Astrocyte (in vitro differentiated cells and primary cell): ENCODE measurements at regions not wholly inside any gene's neighbourhood (a gene's known extent, or its start where the extent isn't known, plus 50 kb on each side); places are given as distances from the start of the nearest gene placed in this dataset.

ENCODE experiments used
- DNase-seq: peaks from one replicate; pipeline ENCODE4 v3.0.0-alpha.2; 2010; ENCODE audit warnings: low read depth
- FAIRE-seq: peaks from 2 replicates; lab custom pipeline; 2011; peaks lifted over from hg19 to GRCh38; lab: Jason Lieb, UNC
- H2AFZ ChIP-seq: 2 replicates; pipeline ENCODE4 v1.6.0; 2012; ENCODE audit warnings: low read depth, low read length, inconsistent platforms
- H3K27ac ChIP-seq: 2 replicates; pipeline ENCODE4 v1.5.1; 2011; ENCODE audit warnings: low read depth, low read length, inconsistent platforms
- H3K27me3 ChIP-seq: 2 replicates; pipeline ENCODE4 v1.6.0; 2011; ENCODE audit warnings: low read length, inconsistent platforms; ENCODE audit not compliant: insufficient read depth
- H3K36me3 ChIP-seq: 2 replicates; pipeline ENCODE4 v1.5.1; 2011; ENCODE audit warnings: low read length, inconsistent platforms; ENCODE audit not compliant: insufficient read depth
- H3K4me1 ChIP-seq: 2 replicates; pipeline ENCODE4 v1.5.1; 2011; ENCODE audit warnings: low read length, inconsistent platforms; ENCODE audit not compliant: insufficient read depth
- H3K4me2 ChIP-seq: 2 replicates; pipeline ENCODE4 v1.6.0; 2012; ENCODE audit warnings: low read length, inconsistent platforms
- H3K4me3 ChIP-seq: 2 replicates; pipeline ENCODE4 v1.5.1; 2011; ENCODE audit warnings: low read depth, mild to moderate bottlenecking, low read length, inconsistent platforms; ENCODE audit not compliant: insufficient read depth
- H3K79me2 ChIP-seq: 2 replicates; pipeline ENCODE4 v1.6.0; 2012; ENCODE audit warnings: mild to moderate bottlenecking, low read length, inconsistent platforms; ENCODE audit not compliant: insufficient read depth
- H3K9ac ChIP-seq: 2 replicates; pipeline ENCODE4 v1.6.0; 2012; ENCODE audit warnings: mild to moderate bottlenecking, low read length, inconsistent platforms
- H3K9me3 ChIP-seq: 2 replicates; pipeline ENCODE4 v1.5.1; 2012; ENCODE audit warnings: low read depth, mild to moderate bottlenecking, low read length, inconsistent platforms; ENCODE audit not compliant: insufficient read depth
- H4K20me1 ChIP-seq: 2 replicates; pipeline ENCODE4 v1.6.0; 2012; ENCODE audit warnings: low read length, inconsistent platforms; ENCODE audit not compliant: insufficient read depth
- H3K27ac Mint-ChIP-seq: one replicate; pipeline ENCODE4 v1.8.0; 2021; ENCODE audit warnings: mild to moderate bottlenecking, mixed read lengths; ENCODE audit not compliant: unreplicated experiment
- H3K27me3 Mint-ChIP-seq: one replicate; pipeline ENCODE4 v1.8.0; 2021; ENCODE audit warnings: low read depth, mixed read lengths; ENCODE audit not compliant: unreplicated experiment
- H3K36me3 Mint-ChIP-seq: one replicate; pipeline ENCODE4 v1.8.0; 2021; ENCODE audit warnings: low read depth, mixed read lengths; ENCODE audit not compliant: unreplicated experiment
- H3K4me1 Mint-ChIP-seq: one replicate; pipeline ENCODE4 v1.8.0; 2021; ENCODE audit warnings: low read depth, mixed read lengths; ENCODE audit not compliant: unreplicated experiment
- H3K4me3 Mint-ChIP-seq: one replicate; pipeline ENCODE4 v1.8.0; 2021; ENCODE audit warnings: mild to moderate bottlenecking, moderate library complexity, mixed read lengths; ENCODE audit not compliant: unreplicated experiment
- H3K9me3 Mint-ChIP-seq: one replicate; pipeline ENCODE4 v1.8.0; 2021; ENCODE audit warnings: mild to moderate bottlenecking, mixed read lengths; ENCODE audit not compliant: unreplicated experiment
- EZH2 ChIP-seq: IDR thresholded peaks from 2 replicates; pipeline ENCODE4 v1.6.1; 2012; ENCODE audit warnings: mild to moderate bottlenecking, low read length, inconsistent platforms; ENCODE audit not compliant: insufficient read depth
- TF ChIP-seq, protein P1 (sequence below): IDR thresholded peaks from 2 replicates; pipeline ENCODE4 v1.5.1; 2011; ENCODE audit warnings: low read depth, mild to moderate bottlenecking, inconsistent platforms, low read length, moderate library complexity; ENCODE audit not compliant: insufficient read depth

GRCh38 chr9:80892703-80893102 is 796.6 kb downstream of the TLE1 start:
- peak; percentile 9 for FAIRE-seq
- no peak overlapping the region for H3K4me3 Mint-ChIP-seq
- Histone ChIP-seq H3K27me3 (no peaks in the 10 kb centered on the region), H3K36me3 (no peaks in the 10 kb centered on the region), H3K9me3 (no peaks in the 10 kb centered on the region), H3K4me3 (no peak overlapping the region), H3K4me2 (no peak overlapping the region), H3K9ac (no peak overlapping the region), H3K4me1 (no peaks in the 10 kb centered on the region), H2AFZ (no peak overlapping the region), H3K79me2 (no peaks in the 10 kb centered on the region), H3K27ac (no peak overlapping the region), H4K20me1 (no peaks in the 10 kb centered on the region)
- H3K9me3 Mint-ChIP-seq, result no peaks in the 10 kb centered on the region
- H3K36me3 Mint-ChIP-seq, result no peaks in the 10 kb centered on the region
- H3K27ac Mint-ChIP-seq, result no peak overlapping the region
- H3K27me3 Mint-ChIP-seq, result no peaks in the 10 kb centered on the region
- no peak for DNase-seq
- TF ChIP-seq, protein P1, sequence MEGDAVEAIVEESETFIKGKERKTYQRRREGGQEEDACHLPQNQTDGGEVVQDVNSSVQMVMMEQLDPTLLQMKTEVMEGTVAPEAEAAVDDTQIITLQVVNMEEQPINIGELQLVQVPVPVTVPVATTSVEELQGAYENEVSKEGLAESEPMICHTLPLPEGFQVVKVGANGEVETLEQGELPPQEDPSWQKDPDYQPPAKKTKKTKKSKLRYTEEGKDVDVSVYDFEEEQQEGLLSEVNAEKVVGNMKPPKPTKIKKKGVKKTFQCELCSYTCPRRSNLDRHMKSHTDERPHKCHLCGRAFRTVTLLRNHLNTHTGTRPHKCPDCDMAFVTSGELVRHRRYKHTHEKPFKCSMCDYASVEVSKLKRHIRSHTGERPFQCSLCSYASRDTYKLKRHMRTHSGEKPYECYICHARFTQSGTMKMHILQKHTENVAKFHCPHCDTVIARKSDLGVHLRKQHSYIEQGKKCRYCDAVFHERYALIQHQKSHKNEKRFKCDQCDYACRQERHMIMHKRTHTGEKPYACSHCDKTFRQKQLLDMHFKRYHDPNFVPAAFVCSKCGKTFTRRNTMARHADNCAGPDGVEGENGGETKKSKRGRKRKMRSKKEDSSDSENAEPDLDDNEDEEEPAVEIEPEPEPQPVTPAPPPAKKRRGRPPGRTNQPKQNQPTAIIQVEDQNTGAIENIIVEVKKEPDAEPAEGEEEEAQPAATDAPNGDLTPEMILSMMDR, result no peak
- no peak for TF ChIP-seq EZH2
- H3K4me1 Mint-ChIP-seq, result no peaks in the 10 kb centered on the region

GRCh38 chr9:80890124-80890523 is 799.2 kb downstream of the TLE1 start:
- no peak overlapping the region for H3K4me3 ChIP-seq
- no peaks in the 10 kb centered on the region for H3K4me1 ChIP-seq
- Mint-ChIP-seq H3K4me1 (no peaks in the 10 kb centered on the region), H3K36me3 (no peaks in the 10 kb centered on the region), H3K4me3 (no peak overlapping the region), H3K27me3 (no peaks in the 10 kb centered on the region), H3K9me3 (no peaks in the 10 kb centered on the region), H3K27ac (no peak overlapping the region)
- H3K27me3 ChIP-seq, result no peaks in the 10 kb centered on the region
- no peak for DNase-seq
- no peaks in the 10 kb centered on the region for H3K36me3 ChIP-seq
- H3K9me3 ChIP-seq, result no peaks in the 10 kb centered on the region
- no peak overlapping the region for H2AFZ ChIP-seq
- H3K27ac ChIP-seq, result no peak overlapping the region
- no peak for TF ChIP-seq EZH2
- TF ChIP-seq, protein P1, result no peak
- no peak overlapping the region for H3K9ac ChIP-seq
- H4K20me1 ChIP-seq, result no peaks in the 10 kb centered on the region
- FAIRE-seq, result no peak
- H3K4me2 ChIP-seq, result no peak overlapping the region
- no peaks in the 10 kb centered on the region for H3K79me2 ChIP-seq

- no peaks in the 10 kb centered on the region for H3K9me3 Mint-ChIP-seq
- H3K9me3 ChIP-seq, result no peaks in the 10 kb centered on the region
- H2AFZ ChIP-seq, result no peak overlapping the region
- H3K4me1 Mint-ChIP-seq, result no peaks in the 10 kb centered on the region
- no peak overlapping the region for H3K27ac Mint-ChIP-seq
- H3K27me3 Mint-ChIP-seq, result peaks cover 4% of the 10 kb centered on the region
- no peak overlapping the region for H3K27ac ChIP-seq
- H4K20me1 ChIP-seq, result no peaks in the 10 kb centered on the region
- no peak overlapping the region for H3K4me2 ChIP-seq
- no peak overlapping the region for H3K4me3 Mint-ChIP-seq
- no peaks in the 10 kb centered on the region for H3K36me3 Mint-ChIP-seq
- no peak overlapping the region for H3K4me3 ChIP-seq
- DNase-seq, result no peak
- no peak for FAIRE-seq
- TF ChIP-seq, protein P1, result no peak
- TF ChIP-seq EZH2, result no peak
- H3K36me3 ChIP-seq, result no peaks in the 10 kb centered on the region
- peaks cover 5% of the 10 kb centered on the region for H3K27me3 ChIP-seq
- H3K79me2 ChIP-seq, result no peaks in the 10 kb centered on the region
- H3K4me1 ChIP-seq, result no peaks in the 10 kb centered on the region
- H3K9ac ChIP-seq, result no peak overlapping the region
Measured at GRCh38 chr9:80885894-80886293, 803.5 kb downstream of the TLE1 start.
